GM12878 (cell line): ENCODE measurements at regions not wholly inside any gene's neighbourhood (a gene's known extent, or its start where the extent isn't known, plus 50 kb on each side); places are given as distances from the start of the nearest gene placed in this dataset.

ENCODE experiments used
- ATAC-seq: fragments of 200-7000 bp; cut with Tn5 transposase; 3 replicates; pipeline ENCODE4 v1.9.1; 2020; ENCODE audit warnings: mild to moderate bottlenecking, moderate library complexity
- BruUV-seq: library from RNA; stranded (reverse); fragments of 400-500 nt; replicated peaks from 2 replicates; lab custom pipeline; 2021; lab: Mats Ljungman, UMichigan
- CTCF ChIA-PET: fragments of 300-600 bp; sonication (Branson Sonifier 250); formaldehyde crosslinking; extraction: SDS; loops from one replicate; lab custom pipeline; 2021; ENCODE audit warnings: inconsistent platforms; lab: Yijun Ruan, JAX
- POLR2A ChIA-PET: fragments of 350-600 bp; formaldehyde crosslinking; extraction: SDS; loops from one replicate; lab custom pipeline; 2021; ENCODE audit warnings: inconsistent platforms; lab: Charles Lee
- RAD21 ChIA-PET: fragments of 300-600 bp; sonication (Branson Sonifier 250); formaldehyde crosslinking; loops from one replicate; lab custom pipeline; 2023; ENCODE audit warnings: antibody characterized with exemption; ENCODE audit not compliant: unreplicated experiment; lab: Charles Lee
- SMC1A ChIA-PET: fragments of 300-600 bp; sonication (Branson Sonifier 250); formaldehyde crosslinking; loops from one replicate; lab custom pipeline; 2023; ENCODE audit not compliant: unreplicated experiment, uncharacterized antibody; lab: Charles Lee
- DNase-seq: peaks from one replicate; pipeline ENCODE4 v3.0.0-alpha.2; 2011; ENCODE audit warnings: low read depth, low spot score
- FAIRE-seq: peaks from 3 replicates; lab custom pipeline; 2011; peaks lifted over from hg19 to GRCh38; lab: Jason Lieb, UNC
- H2AFZ ChIP-seq: 2 replicates; pipeline ENCODE4 v1.6.0; 2011; ENCODE audit warnings: low read depth, low read length, control low read depth; ENCODE audit not compliant: control insufficient read depth
- H3K27ac ChIP-seq: 2 replicates; pipeline ENCODE4 v1.5.1; 2011; ENCODE audit warnings: control low read depth; ENCODE audit not compliant: control insufficient read depth, insufficient read depth
- H3K27me3 ChIP-seq, 2 experiments: replicated peaks in 1 of 2; 2 replicates each; pipeline versions ENCODE4 v1.6.0 to v1.6.1; 2011; ENCODE audit warnings: low read length in 1 of 2; ENCODE audit not compliant: control insufficient read depth in 2 of 2, insufficient read depth in 2 of 2
- H3K36me3 ChIP-seq, 2 experiments: 2 replicates each; pipeline ENCODE4 v1.5.1; 2011; ENCODE audit warnings: low read length in 1 of 2; ENCODE audit not compliant: control insufficient read depth in 2 of 2, insufficient read depth in 2 of 2
- H3K4me1 ChIP-seq: 2 replicates; pipeline ENCODE4 v1.6.1; 2011; ENCODE audit warnings: mild to moderate bottlenecking, low read length, moderate library complexity, mixed read lengths; ENCODE audit not compliant: control insufficient read depth, insufficient read depth
- H3K4me2 ChIP-seq: 2 replicates; pipeline ENCODE4 v1.6.0; 2011; ENCODE audit warnings: control low read depth; ENCODE audit not compliant: control insufficient read depth, insufficient read depth
- H3K4me3 ChIP-seq: fragments of 200-600 bp; sonication (generic); 2 replicates; pipeline ENCODE4 v1.5.1; 2016
- H3K79me2 ChIP-seq: 2 replicates; pipeline ENCODE4 v1.6.0; 2011; ENCODE audit warnings: low read length; ENCODE audit not compliant: control insufficient read depth, insufficient read depth
- H3K9ac ChIP-seq: 2 replicates; pipeline ENCODE4 v1.8.0; 2011; ENCODE audit warnings: low read length, control low read depth, mixed read lengths; ENCODE audit not compliant: control insufficient read depth, insufficient read depth
- H3K9me3 ChIP-seq: replicated peaks from 3 replicates; pipeline ENCODE4 v1.5.1; 2011; ENCODE audit warnings: mild to moderate bottlenecking, low read length; ENCODE audit not compliant: control insufficient read depth, insufficient read depth
- H4K20me1 ChIP-seq: 2 replicates; pipeline ENCODE4 v1.6.0; 2011; ENCODE audit not compliant: control insufficient read depth, insufficient read depth
- CEBPB ChIP-seq, 2 experiments: fragments of 150-350 bp in 1 of 2; IDR thresholded peaks; 2 replicates each; pipeline ENCODE4 v1.6.1; 2012 to 2014; ENCODE audit warnings: low read depth in 2 of 2, low read length in 2 of 2, borderline replicate concordance in 1 of 2, inconsistent platforms in 1 of 2
- EP300 ChIP-seq, 2 experiments: fragments of 150-350 bp in 1 of 2; IDR thresholded peaks; 2 replicates each; pipeline ENCODE4 v1.6.1; 2011 to 2012; ENCODE audit warnings: low read depth in 2 of 2, low read length in 2 of 2, borderline replicate concordance in 1 of 2, improper control_type of control experiment in 1 of 2, inconsistent platforms in 1 of 2; ENCODE audit not compliant: control insufficient read depth in 1 of 2
- JUNB ChIP-seq: IDR thresholded peaks from 2 replicates; pipeline ENCODE4 v1.6.1; 2016; ENCODE audit warnings: antibody characterized with exemption, mild to moderate bottlenecking
- KDM1A ChIP-seq: fragments of 200-600 bp; sonication (generic); IDR thresholded peaks from 2 replicates; pipeline ENCODE4 v1.6.1; 2016; ENCODE audit warnings: borderline replicate concordance
- MEF2A ChIP-seq: IDR thresholded peaks from 2 replicates; pipeline ENCODE4 v1.6.1; 2011; ENCODE audit warnings: low read depth, mild to moderate bottlenecking, low read length, moderate library complexity; ENCODE audit not compliant: insufficient read depth
- NFIC ChIP-seq: IDR thresholded peaks from 2 replicates; pipeline ENCODE4 v1.6.1; 2012; ENCODE audit warnings: low read depth, mild to moderate bottlenecking, inconsistent platforms, low read length, moderate library complexity
- NFYA ChIP-seq: IDR thresholded peaks from 2 replicates; pipeline ENCODE4 v1.6.1; 2011; ENCODE audit warnings: low read depth, mild to moderate bottlenecking, low read length, improper control_type of control experiment, borderline replicate concordance
- RCOR1 ChIP-seq: conservative IDR thresholded peaks from 2 replicates; pipeline ENCODE4 v1.6.1; 2012; ENCODE audit warnings: low read depth, low read length, improper control_type of control experiment
- RUNX3 ChIP-seq: IDR thresholded peaks from 2 replicates; pipeline ENCODE4 v1.6.1; 2012; ENCODE audit warnings: low read length, inconsistent platforms
- SMC3 ChIP-seq: IDR thresholded peaks from 2 replicates; pipeline ENCODE4 v1.6.1; 2011; ENCODE audit warnings: low read length, improper control_type of control experiment, borderline replicate concordance
- STAT3 ChIP-seq: IDR thresholded peaks from 2 replicates; pipeline ENCODE4 v1.6.1; 2011; ENCODE audit warnings: low read depth, low read length, improper control_type of control experiment
- TCF3 ChIP-seq: IDR thresholded peaks from 2 replicates; pipeline ENCODE4 v1.6.1; 2012; ENCODE audit warnings: low read depth, mild to moderate bottlenecking, low read length, borderline replicate concordance; ENCODE audit not compliant: insufficient read depth
- WRNIP1 ChIP-seq: IDR thresholded peaks from 2 replicates; pipeline ENCODE4 v1.6.1; 2011; ENCODE audit warnings: low read depth, low read length, improper control_type of control experiment, borderline replicate concordance
- ZNF24 ChIP-seq: fragments of 450-650 bp; IDR thresholded peaks from 2 replicates; pipeline ENCODE4 v1.6.1; 2017; ENCODE audit warnings: antibody characterized with exemption, mild to moderate bottlenecking
- WGBS: methylation state at CpG from one replicate; pipeline ENCODE4 v1.1.6; 2016; ENCODE audit warnings: low lambda C conversion rate; ENCODE audit not compliant: insufficient replicate concordance, insufficient coverage; ENCODE audit errors: missing lambda C conversion rate; 5-methylcytosine and 5-hydroxymethylcytosine counted together
- in situ Hi-C: fragments of 300-500 bp; cut with MboI; formaldehyde crosslinking; loops from 9 replicates; pipeline ENCODE4 v1.14.3; 2018; ENCODE audit warnings: mixed read lengths
- intact Hi-C: fragments of 100-400 bp; cut with micrococcal nuclease; formaldehyde crosslinking; loops from one replicate; pipeline ENCODE4 v1.14.2; 2022; ENCODE audit not compliant: unreplicated experiment
- TF ChIP-seq, protein P1 (sequence below): fragments of 150-350 bp; IDR thresholded peaks from 2 replicates; pipeline ENCODE4 v1.6.1; 2014; ENCODE audit warnings: mild to moderate bottlenecking, low read depth, low read length
- TF ChIP-seq, protein P2 (sequence below): IDR thresholded peaks from 2 replicates; pipeline ENCODE4 v1.6.1; 2011; ENCODE audit warnings: mild to moderate bottlenecking, low read depth, low read length, moderate library complexity; ENCODE audit not compliant: insufficient replicate concordance
- TF ChIP-seq, protein P3 (sequence below): fragments of 450-650 bp; formaldehyde crosslinking; IDR thresholded peaks from 2 replicates; pipeline ENCODE4 v1.4.0; 2020; ENCODE audit warnings: mild to moderate bottlenecking, moderate library complexity

DNA sequence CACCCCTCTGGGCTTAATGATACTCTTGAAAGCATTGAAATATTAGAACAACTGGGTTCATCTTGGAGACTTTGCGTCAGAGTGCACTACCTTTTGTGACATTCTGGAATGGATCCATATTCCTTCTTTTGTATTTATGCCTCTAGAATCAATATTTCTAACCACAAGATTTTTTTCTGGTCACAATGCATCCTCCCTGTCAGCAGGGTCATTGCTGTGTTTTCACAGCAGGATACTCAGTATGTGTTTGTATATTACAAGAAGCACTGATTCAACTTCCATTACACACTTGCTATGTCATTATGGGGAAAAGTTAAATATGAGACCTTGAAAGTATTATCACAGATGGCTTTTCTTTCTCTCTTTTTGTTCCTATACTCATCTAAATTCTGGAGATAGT, 370.0 kb downstream of the HS3ST3B1 start:
- POLR2A ChIA-PET = no interaction called here
- BruUV-seq = no TSS peak
- no peak overlapping the region for H2AFZ ChIP-seq
- FAIRE-seq = no peak
- no peaks in the 10 kb centered on the region for H3K36me3 ChIP-seq
- CTCF ChIA-PET = no interaction called here
- no peaks in the 10 kb centered on the region for H3K9me3 ChIP-seq
- no peaks in the 10 kb centered on the region for H3K27me3 ChIP-seq
- H4K20me1 ChIP-seq = no peaks in the 10 kb centered on the region
- SMC1A ChIA-PET = no interaction called here
- no peak overlapping the region for H3K27ac ChIP-seq
- no peak overlapping the region for H3K4me3 ChIP-seq
- H3K4me2 ChIP-seq = no peak overlapping the region
- WGBS = 0% methylated on average over 1 of the region's 1 CpG
- H3K9ac ChIP-seq = no peak overlapping the region
- no peak for DNase-seq
- H3K4me1 ChIP-seq = no peaks in the 10 kb centered on the region
- intact Hi-C loops = no loop called here
- in situ Hi-C loops = no loop called here
- RAD21 ChIA-PET = no interaction called here
- no peak for ATAC-seq
- no peaks in the 10 kb centered on the region for H3K79me2 ChIP-seq
- TF ChIP-seq, protein P1, sequence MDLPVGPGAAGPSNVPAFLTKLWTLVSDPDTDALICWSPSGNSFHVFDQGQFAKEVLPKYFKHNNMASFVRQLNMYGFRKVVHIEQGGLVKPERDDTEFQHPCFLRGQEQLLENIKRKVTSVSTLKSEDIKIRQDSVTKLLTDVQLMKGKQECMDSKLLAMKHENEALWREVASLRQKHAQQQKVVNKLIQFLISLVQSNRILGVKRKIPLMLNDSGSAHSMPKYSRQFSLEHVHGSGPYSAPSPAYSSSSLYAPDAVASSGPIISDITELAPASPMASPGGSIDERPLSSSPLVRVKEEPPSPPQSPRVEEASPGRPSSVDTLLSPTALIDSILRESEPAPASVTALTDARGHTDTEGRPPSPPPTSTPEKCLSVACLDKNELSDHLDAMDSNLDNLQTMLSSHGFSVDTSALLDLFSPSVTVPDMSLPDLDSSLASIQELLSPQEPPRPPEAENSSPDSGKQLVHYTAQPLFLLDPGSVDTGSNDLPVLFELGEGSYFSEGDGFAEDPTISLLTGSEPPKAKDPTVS = no peak
- TF ChIP-seq ZNF24 = no peak
- no peak for TF ChIP-seq CEBPB (IDR thresholded peaks at IDR 0.05; ENCODE audit: borderline replicate concordance in 1 of 2, low read depth in 2 of 2, low read length in 2 of 2)
- no peak for TF ChIP-seq EP300 (IDR thresholded peaks at IDR 0.05; ENCODE audit: borderline replicate concordance in 1 of 2, control insufficient read depth in 1 of 2, low read depth in 2 of 2, low read length in 2 of 2)
- TF ChIP-seq TCF3 = no peak
- TF ChIP-seq NFIC = no peak
- TF ChIP-seq RCOR1 = no peak
- TF ChIP-seq, protein P2, sequence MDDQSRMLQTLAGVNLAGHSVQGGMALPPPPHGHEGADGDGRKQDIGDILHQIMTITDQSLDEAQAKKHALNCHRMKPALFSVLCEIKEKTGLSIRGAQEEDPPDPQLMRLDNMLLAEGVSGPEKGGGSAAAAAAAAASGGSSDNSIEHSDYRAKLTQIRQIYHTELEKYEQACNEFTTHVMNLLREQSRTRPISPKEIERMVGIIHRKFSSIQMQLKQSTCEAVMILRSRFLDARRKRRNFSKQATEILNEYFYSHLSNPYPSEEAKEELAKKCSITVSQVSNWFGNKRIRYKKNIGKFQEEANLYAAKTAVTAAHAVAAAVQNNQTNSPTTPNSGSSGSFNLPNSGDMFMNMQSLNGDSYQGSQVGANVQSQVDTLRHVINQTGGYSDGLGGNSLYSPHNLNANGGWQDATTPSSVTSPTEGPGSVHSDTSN = no peak
- no peak for TF ChIP-seq STAT3
- no peak for TF ChIP-seq JUNB
- no peak for TF ChIP-seq WRNIP1
- TF ChIP-seq, protein P3, sequence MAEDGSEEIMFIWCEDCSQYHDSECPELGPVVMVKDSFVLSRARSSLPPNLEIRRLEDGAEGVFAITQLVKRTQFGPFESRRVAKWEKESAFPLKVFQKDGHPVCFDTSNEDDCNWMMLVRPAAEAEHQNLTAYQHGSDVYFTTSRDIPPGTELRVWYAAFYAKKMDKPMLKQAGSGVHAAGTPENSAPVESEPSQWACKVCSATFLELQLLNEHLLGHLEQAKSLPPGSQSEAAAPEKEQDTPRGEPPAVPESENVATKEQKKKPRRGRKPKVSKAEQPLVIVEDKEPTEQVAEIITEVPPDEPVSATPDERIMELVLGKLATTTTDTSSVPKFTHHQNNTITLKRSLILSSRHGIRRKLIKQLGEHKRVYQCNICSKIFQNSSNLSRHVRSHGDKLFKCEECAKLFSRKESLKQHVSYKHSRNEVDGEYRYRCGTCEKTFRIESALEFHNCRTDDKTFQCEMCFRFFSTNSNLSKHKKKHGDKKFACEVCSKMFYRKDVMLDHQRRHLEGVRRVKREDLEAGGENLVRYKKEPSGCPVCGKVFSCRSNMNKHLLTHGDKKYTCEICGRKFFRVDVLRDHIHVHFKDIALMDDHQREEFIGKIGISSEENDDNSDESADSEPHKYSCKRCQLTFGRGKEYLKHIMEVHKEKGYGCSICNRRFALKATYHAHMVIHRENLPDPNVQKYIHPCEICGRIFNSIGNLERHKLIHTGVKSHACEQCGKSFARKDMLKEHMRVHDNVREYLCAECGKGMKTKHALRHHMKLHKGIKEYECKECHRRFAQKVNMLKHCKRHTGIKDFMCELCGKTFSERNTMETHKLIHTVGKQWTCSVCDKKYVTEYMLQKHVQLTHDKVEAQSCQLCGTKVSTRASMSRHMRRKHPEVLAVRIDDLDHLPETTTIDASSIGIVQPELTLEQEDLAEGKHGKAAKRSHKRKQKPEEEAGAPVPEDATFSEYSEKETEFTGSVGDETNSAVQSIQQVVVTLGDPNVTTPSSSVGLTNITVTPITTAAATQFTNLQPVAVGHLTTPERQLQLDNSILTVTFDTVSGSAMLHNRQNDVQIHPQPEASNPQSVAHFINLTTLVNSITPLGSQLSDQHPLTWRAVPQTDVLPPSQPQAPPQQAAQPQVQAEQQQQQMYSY = no peak
- TF ChIP-seq MEF2A = no peak
- no peak for TF ChIP-seq SMC3
- no peak for TF ChIP-seq NFYA
- TF ChIP-seq RUNX3 = no peak
- TF ChIP-seq KDM1A = no peak
